AG09319 (cell line): ENCODE measurements at regions not wholly inside any gene's neighbourhood (a gene's known extent, or its start where the extent isn't known, plus 50 kb on each side); places are given as distances from the start of the nearest gene placed in this dataset.

Experiments
- DNase-seq: peaks from one replicate; pipeline ENCODE4 v3.0.0-alpha.2; 2010; ENCODE audit warnings: low read depth; ENCODE audit errors: extremely low read depth
- TF ChIP-seq, protein P1 (sequence below): IDR thresholded peaks from 2 replicates; pipeline ENCODE4 v1.5.1; 2011; ENCODE audit warnings: low read depth, mild to moderate bottlenecking, inconsistent platforms, low read length, moderate library complexity

DNA sequence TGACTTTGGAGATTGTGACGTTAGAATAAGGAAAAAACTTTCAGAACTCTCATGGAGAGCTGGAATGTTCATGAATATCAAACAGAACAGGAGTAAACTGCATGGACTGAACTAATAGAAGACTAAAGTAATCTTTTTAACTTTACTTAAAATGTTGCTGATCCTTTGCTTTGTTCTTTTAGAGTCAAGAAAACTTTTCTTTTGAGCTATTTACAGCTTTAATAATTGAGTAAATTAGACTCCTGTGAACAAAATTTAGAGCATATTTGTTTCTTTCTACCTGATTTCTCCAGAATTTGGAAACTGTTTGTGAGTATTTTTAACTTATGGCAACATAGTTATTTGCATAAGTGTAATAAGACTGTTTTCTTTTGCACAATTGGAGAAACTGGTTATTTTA is 146.3 kb downstream of the CDCA7 start:
- TF ChIP-seq, protein P1, sequence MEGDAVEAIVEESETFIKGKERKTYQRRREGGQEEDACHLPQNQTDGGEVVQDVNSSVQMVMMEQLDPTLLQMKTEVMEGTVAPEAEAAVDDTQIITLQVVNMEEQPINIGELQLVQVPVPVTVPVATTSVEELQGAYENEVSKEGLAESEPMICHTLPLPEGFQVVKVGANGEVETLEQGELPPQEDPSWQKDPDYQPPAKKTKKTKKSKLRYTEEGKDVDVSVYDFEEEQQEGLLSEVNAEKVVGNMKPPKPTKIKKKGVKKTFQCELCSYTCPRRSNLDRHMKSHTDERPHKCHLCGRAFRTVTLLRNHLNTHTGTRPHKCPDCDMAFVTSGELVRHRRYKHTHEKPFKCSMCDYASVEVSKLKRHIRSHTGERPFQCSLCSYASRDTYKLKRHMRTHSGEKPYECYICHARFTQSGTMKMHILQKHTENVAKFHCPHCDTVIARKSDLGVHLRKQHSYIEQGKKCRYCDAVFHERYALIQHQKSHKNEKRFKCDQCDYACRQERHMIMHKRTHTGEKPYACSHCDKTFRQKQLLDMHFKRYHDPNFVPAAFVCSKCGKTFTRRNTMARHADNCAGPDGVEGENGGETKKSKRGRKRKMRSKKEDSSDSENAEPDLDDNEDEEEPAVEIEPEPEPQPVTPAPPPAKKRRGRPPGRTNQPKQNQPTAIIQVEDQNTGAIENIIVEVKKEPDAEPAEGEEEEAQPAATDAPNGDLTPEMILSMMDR = no peak
- DNase-seq = no peak

GRCh38 chr2:173502296-173502695 is 147.6 kb downstream of the CDCA7 start:
- TF ChIP-seq, protein P1 = no peak
- DNase-seq = no peak

- no peak for DNase-seq
- TF ChIP-seq, protein P1 = no peak
Observed at GRCh38 chr2:173511357-173511756, 156.7 kb downstream of the CDCA7 start.

- TF ChIP-seq, protein P1 = no peak
- DNase-seq = no peak
Observed at GRCh38 chr2:173511942-173512341, 157.3 kb downstream of the CDCA7 start.

DNA sequence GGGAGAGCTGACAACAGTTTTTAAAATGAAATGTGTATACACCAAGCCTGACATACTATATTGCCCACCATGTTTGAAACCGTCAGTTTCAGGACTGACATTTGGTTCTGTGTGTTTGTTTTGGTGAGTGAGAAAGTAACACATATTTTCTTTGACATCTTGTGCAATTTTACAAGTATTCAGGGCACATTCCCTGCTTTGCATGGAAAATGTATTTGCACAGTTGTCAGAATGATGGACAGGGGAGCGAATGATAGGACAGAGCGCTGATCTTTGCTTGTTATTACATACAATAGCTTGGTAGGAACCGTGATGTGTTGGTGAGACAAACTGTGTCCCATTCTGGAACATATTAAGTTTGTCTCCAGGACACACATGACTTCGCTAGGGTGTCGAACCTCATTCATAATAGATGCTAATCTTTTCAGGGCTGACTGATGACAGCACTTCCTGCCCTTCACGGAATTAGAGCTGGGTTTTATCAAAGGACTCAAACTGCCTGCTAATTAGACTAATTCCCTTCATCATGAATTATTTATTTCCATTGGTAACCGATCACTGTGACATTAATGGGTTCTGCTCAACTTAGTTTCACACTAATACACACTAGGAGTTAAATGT is 158.5 kb downstream of the CDCA7 start:
- TF ChIP-seq, protein P1 = no peak
- DNase-seq = no peak

GRCh38 chr2:173520918-173521317 is 166.2 kb downstream of the CDCA7 start:
- no peak for DNase-seq
- TF ChIP-seq, protein P1 = no peak

- no peak for DNase-seq
Observed at GRCh38 chr2:173521450-173522192, 166.9 kb downstream of the CDCA7 start.

More at GRCh38 chr2:173521450-173522192, 166.9 kb downstream of the CDCA7 start:
- TF ChIP-seq, protein P1 = no peak
